GM19023 (cell line): ENCODE measurements at regions not wholly inside any gene's neighbourhood (a gene's known extent, or its start where the extent isn't known, plus 50 kb on each side); places are given as distances from the start of the nearest gene placed in this dataset.

Experiments used
- ATAC-seq: cut with Tn5 transposase; IDR thresholded peaks from one replicate; pipeline ENCODE4 v1.9.1; 2021; ENCODE audit warnings: mild to moderate bottlenecking, moderate library complexity; ENCODE audit not compliant: unreplicated experiment

DNA sequence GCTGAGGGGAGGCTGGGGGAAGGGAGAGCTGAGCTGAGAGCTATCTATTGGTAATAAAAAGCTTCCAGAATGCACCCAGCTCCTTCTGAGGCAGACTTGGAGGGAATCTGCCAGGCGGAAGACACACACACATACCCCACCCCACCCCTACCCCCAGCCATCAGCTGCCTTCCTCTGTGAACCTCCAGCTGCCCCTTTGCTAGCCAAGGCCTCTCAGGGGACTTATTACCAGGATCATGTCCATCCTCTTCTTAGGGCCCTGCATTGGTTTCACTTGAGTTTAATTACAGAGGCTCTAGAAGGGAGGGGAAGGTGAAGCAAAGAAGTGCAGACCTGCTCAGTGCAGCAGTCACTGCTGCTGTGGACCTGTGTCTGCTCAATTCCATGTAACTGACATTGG lies 156.4 kb downstream of the OMA1 start:
- no peak for ATAC-seq

DNA sequence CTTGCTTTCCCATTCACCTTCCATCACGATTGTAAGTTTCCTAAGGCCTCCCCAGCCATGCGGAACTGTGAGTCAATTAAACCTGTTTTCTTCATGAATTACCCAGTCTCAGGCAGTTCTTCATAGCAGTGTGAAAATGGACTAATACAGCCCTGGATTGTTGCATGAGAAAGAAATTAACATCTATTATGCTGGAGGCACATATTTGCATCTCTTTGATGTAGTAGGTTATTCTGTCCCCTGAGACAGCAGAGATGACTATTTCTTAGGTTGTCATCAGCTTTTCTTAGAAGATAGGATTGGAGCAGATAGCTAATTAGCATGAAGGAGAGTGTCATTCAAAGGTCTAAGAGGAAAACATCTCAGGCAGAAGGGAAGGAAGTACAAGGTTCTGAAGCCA lies 166.2 kb downstream of the OMA1 start:
- no peak for ATAC-seq

DNA sequence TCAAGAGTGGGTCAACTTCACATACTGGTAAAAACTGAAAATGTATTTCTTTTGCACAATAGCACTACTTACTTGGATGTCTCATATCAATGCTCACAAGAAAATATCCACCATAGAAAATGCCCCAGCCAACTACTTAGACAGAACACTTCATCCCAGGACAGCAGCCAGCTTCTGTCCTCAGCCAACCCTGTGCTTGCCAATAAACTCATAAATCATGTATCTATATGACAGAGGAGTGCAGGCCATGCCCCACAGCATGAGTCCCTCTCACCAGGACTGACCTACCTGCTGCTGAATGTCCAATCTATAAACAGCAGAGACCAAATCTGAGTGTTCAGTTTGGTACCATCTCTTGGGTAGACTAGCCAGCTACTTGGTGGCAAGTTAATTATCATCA lies 179.3 kb downstream of the OMA1 start:
- no peak for ATAC-seq

DNA sequence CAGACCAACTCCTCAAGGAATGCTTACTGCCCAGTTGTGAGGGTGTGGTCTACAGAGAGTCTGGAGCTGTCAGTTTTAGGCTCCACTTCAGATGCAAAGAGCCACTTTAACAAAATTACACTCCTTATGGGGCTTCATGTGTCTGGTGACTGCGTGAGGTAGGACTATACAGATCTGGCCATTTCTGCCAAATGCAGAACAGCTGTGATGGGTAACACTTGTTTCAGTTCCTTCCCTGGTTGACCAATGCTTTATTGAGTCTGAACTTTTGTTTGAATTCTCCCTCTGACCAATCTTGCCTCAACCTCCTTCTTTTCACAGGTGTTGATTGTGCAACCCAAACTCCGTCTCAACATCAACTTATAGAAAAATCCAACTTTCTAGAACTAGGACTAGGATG lies 181.2 kb downstream of the OMA1 start:
- ATAC-seq = no peak

DNA sequence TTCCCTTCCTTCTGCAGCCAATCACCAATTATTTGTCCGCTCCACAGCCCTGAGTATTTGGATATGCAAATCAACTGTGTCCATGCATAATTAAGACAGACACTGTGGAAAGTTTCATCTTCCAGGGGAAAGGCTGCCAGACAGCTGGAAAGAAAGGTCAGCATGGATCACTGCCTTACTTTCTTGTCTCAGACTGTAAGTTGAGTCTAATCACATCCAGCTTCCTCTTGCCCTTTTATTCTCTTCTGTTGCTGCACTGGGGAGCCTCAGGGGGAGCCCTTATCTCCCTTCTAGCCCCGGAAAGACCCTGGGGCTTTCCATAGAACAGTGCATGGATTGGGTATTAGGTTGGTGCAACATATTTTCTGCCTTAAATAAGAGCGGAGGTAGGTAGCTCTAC lies 182.9 kb downstream of the OMA1 start:
- ATAC-seq = no peak

DNA sequence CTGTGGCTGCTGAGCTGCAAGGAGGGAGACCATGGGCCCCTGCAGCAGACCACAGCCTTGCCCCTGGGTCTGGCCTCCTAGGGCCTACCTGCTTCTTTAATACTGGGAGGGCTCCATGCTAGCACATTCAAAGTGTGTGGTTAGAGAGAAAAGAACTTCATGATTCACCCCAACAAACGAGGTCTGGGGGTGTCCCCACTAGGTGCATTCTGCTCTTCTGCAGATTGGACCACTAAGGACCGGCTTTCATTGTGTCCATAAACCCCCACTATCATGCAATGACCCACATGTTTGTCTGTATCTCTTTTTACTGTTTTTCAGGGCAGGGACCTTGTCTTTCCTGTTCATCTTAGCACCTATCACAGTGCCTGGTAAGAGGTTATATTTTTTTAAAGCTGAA lies 185.4 kb downstream of the OMA1 start:
- ATAC-seq = no peak

DNA sequence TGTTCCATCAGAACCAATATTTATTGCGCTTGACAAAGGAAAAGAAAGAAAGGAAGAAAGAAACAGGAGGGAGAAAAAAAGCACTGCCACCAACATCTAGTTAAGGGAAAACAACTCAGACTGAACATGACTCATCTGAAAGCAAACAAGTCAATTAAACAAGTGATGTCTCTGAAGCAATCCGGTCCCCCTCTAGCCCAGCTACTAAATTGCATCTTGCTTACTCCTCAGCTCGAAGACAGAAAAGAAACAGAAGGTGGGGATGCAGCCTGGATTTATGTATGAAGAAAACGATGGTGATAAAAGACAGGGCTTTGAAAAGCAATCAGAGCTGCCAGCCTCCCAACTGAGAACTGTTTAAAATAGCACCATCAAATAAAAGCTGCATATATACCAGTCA lies 188.2 kb downstream of the OMA1 start:
- ATAC-seq = no peak

DNA sequence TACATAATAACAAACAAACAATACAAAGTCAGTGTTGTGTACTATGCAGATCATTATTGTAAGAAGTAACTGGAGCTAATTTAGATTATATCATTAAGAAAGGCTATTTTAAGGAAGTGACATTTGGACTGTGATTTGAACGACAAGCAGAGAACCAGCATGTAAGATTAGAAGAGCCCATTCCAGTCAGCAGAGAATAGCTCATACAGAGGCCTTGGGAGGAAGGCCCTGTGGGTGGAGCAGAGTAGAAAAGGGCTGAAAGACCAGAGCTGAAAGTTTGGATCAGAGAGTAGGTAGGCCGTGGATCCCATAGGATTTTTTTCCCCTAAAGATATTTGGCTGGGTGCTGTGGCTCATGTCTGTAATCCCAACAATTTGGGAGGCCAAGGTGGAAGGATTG lies 190.1 kb downstream of the OMA1 start:
- no peak for ATAC-seq

DNA sequence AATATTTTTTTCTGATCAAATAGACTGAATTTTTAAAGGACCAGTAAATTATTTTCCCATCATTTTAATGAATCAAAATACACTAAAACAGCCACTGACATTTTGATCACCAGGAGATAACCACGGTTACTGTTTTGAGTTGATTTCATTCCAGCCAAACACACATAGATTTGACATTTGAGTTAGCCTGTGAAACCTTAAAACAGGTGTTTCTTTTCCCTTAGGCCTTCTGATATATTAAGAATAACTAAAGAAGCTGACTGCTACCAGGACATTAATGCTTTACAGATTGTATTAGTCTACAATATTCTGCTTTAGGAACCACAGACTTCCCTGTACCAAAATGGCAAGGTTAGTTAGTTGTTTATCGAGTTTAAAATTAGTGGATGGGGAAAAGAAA lies 193.4 kb downstream of the OMA1 start:
- ATAC-seq = no peak

DNA sequence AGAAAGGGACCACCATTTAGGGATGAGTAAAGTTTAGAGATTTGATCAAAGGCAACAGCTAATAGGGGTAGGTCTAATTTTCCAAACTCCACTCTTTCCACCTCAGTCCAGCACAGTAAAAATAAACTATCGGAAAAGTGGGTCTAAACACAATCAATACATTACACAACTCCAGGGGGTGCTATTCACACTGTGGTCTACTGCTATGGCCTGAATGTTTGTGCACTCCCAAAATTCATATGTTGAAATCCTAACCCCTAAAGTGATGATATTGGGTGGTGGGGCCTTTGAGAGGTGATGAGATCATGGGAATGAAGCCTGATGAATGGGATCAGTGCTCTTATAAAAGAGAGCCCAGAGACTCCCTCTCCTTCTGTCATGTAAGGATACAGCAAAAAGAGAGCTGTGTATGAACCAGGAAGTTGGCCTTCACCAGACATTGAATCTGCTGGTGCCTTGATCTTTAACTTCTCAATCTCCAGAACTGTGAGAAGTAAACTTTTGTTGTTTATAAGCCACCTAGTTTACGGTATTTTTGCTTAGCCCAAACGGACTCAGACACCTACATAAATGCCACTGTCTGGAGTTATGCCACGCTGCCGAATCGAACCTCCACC lies 193.9 kb downstream of the OMA1 start:
- ATAC-seq = no peak

DNA sequence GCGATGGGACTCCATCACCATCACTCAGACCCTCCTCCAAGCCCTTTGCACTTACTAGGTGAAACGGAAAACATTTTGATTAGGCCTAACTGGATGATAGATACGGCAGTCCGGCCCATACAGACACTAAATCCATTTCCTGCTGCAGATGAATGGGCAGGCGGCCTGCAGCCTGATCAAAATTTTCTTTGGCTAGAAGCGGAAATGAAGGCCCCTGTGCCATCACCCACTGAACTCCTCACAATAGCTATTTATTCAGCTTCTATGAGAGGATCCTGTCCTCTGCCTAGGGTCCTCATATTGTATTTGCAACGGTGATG lies 200.5 kb downstream of the OMA1 start:
- no peak for ATAC-seq

DNA sequence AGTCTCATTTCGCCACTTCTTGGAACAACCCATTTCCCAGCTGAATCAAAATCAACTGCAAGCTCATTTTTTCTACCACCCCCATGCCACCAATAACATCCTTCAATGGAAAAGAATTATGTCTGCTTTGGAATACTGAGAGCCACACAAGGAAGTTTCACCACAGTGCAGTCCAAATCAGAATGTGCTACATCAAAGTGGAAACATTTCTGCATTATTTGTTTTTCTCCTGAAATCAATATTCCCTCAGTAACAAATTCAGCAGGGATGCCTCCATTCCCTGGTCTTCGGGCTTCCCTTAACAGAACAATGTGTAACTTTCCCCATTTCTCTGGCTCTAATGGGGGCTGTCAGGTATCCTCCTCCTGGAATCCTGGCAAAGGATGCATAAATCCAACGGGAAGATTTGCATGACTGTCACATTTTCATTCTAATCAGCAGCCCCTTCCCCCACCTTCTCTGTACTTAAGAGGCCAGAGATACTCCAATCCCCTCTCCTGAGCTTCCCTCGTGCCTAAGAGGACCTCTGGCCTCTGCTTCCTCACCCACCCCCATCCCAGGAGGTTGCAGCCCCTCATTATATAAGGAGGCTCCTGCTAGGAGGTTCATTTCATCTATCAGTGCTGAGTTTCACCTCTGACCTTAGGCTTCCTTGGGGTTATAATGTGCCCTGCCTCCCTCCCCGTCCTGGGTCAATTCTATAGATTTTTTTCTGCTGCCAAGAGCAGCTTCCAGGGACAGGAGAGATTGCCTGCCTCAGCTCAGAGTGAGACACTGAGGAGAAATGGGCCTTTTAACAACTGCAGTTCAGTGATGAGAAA lies 201.1 kb downstream of the OMA1 start:
- ATAC-seq = no peak

DNA sequence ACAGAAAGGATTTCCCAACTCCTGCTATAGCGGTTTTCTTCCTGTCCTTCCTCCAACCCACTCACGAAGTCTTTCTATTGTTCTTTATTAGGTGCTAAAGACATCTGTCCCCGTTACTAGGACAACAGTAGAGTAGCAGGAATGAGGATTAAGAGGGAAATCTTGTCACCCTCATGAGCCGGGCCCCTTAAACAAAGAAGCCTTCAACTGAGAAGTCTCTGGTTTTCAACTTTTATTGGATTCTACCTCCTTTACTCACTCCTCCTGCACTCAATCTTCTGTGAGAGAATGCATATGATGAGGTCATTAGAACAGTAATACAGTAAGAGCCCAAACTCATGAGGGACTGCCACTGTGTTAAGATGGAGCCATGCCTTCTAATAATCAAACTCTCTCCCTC lies 206.3 kb downstream of the OMA1 start:
- ATAC-seq = no peak

DNA sequence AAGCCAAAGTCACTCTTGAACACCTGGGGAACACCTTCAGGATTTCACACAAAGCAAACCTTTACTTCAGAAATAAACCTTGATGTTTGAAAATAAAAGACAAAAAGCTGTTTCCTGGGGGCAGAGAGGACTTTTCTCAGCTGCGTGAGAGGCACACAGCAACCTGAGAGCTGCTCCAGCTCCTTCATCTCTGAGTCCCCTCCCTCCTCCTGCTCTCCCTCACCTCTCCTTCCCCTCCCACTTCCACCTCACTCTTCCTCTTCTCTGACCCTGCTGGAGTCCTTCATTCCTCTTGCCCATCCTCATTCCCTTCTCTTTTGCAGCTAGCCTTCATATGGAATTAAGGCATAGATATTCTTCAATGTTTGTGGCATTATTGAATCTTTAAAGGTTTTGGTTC lies 208.4 kb downstream of the OMA1 start:
- no peak for ATAC-seq

DNA sequence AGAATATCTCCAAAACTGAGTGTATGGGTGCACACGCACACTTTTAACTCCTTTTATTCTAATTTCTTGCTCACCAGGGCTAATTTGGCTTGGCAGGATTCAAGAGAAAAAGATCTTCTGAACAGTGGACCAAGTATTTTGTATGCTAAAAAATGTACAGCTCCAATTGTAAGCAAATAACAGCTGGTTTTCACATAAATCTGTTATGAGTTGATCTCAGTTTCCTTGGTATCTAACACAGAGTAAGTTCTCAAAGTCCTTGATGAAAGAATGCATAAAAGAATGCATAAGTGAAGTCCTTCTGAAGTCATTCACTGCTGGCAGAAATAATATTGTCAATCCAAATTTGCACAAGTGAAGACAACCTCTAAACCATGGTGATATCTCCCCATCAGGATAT lies 213.0 kb downstream of the OMA1 start:
- no peak for ATAC-seq

DNA sequence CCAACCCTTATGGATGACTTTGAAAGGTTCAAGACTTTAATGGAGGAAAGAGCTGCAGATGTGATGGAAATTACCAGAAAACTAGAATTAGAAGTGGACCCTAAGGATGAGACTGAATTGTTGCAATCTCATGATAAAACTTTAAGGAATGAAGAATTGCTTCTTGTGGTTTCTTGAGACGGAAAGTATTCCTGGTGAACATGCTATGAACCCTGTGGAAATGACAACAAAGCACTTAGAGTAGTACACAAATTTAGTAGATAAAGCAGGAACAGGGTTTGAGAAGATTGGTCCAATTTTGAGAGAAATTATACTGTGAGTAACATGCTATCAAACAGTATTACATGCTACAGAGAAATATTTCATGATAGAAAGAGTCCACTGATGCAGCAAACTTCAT lies 215.4 kb downstream of the OMA1 start:
- no peak for ATAC-seq

DNA sequence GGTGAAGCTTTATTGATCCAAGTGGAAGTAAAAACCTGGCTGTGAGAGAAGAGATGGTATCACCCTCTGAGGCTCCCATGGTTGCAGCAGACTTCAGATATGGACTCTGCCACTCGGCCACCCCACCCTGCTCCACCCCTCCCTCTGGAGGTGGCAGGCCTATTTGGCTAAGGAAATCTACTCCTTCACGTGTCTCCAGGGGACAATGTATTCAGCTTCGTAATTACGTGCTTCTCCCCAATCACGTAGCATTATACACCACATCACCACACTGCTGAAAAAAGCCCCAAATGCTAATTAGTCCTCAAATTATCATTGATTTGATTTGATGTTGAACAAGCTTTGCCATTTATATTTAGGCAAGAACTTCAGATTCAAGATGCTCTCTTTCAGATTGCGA lies 220.7 kb downstream of the OMA1 start:
- ATAC-seq = no peak

DNA sequence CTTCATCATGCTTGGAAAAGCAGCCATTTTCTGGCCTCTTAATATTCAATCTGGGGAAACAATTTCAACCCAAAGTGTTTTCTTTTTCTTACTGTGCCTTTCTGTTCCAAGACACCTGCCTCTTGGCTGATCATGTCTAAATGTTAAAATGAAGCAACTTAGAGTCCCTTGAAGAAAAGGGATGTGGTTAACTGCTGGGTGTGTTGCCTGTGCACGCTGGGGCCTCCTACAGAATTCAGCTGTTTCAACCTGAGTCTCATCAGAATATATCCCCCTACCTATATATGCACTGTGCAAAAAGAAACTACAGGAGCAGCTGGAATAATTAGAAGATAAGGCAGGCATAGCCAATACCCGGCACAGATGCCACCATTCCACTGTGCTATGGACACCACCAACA lies 222.0 kb downstream of the OMA1 start:
- ATAC-seq = no peak

DNA sequence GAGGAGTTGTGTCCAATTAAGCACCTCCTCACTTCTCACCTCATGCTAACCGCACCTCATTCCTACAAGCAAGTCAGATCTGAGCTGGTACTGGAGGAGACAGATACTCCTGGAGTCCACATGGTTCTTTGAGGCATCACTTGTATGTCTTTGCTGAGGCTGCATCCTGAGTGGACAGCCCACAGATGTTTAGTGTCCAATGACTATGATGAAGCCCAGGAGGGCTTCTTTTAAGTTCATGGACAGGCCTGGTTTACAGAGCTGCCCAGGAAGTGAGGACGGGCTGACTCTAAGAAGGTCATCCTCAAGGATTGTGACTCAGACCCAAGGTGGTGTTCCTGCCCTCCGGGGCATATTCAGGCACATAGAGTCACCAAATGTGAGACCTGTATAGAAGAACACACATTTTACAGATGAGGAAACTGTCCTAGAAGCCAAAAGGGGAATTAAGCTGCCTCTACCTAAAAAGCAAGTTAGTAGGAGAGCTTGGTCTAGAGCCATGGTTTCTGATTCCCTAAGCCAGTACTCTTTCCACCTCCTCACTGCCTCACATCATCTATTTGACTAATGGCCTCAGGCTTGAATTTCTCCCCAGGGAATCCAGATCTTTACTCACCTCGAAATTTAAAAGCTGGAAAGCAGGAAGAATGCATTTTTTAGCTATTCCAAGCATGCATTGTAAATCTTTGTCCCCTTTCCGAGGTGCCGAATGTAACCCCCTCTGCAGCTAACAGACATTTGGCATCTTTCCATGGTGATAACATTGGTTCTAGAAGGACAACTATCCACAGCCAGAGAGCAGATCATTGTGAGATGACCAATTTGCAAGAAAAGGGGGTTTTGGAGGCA lies 228.1 kb downstream of the OMA1 start:
- ATAC-seq = no peak

DNA sequence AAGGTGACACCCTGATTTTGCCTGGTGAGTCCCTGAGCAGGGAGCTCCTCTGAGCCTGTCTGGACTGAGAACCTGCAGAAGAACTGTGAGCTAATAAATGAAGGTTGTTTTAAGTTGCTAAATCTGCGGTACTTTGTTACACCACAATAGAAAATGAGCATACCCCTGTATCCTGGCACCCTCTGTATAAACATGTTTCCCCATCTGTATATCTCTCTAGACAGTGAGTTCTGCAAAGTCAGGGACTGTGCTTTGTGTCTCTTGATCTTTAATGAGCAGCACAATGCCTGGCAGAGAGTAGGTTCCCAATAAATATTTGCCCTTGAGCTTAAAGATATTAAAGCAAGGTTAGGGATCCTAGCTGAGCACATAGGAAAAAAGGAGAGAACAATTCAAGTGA lies 228.8 kb downstream of the OMA1 start:
- no peak for ATAC-seq

DNA sequence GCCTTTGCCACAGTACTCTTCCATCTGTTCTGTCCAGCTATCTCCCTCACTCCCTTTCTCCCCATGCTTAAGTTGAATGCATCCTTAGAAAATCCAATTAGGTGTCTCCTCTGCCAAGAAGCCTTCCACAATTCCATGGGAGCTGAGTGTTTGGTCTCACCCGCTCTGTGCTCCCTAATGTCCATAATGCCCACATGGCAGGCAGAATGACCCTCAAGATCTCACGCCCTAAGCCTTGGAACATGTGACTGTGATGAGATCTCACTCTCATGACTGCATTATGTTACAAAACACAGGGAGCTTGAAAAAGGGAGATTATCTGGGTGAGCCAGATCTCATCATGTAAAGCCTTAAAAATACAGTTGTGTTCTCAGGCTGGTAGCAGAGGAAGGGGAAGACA lies 229.4 kb downstream of the OMA1 start:
- no peak for ATAC-seq

DNA sequence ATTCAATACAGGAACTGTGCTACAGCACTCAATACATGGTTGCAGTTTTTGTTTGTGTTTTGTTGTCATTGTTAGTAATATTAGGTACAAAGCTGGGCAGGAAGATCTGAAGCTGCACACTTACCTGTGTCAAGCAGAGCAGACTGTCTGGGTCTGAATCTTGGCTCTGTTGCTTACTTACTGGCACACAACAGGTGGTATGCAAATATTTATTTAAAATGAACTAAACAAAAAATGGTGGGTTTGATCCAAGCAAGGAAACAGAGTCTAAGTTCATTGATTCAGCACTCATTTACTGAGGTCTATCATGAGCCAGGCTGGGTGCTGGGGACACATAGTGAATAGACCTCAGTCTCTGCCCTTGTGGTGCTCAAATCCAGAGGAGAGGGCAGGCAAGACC lies 230.4 kb downstream of the OMA1 start:
- no peak for ATAC-seq
